ENCODE measurements at regions not wholly inside any gene's neighbourhood (a gene's known extent, or its start where the extent isn't known, plus 50 kb on each side); places are given as distances from the start of the nearest gene placed in this dataset.

- Histone ChIP-seq H3K27me3 (replicated peaks; ENCODE audit: insufficient read depth) (no peaks in the 10 kb centered on the region), H3K9me3 (no peaks in the 10 kb centered on the region), H3K4me1 (ENCODE audit: control insufficient read depth in 1 of 2, low read depth in 2 of 2) (no peaks in the 10 kb centered on the region), H3K4me3 (no peak overlapping the region), H3K27ac (no peak overlapping the region), H3K36me3 (no peaks in the 10 kb centered on the region)
- DNase-seq (ENCODE audit: low spot score) = no peak
- TF ChIP-seq, protein P1, sequence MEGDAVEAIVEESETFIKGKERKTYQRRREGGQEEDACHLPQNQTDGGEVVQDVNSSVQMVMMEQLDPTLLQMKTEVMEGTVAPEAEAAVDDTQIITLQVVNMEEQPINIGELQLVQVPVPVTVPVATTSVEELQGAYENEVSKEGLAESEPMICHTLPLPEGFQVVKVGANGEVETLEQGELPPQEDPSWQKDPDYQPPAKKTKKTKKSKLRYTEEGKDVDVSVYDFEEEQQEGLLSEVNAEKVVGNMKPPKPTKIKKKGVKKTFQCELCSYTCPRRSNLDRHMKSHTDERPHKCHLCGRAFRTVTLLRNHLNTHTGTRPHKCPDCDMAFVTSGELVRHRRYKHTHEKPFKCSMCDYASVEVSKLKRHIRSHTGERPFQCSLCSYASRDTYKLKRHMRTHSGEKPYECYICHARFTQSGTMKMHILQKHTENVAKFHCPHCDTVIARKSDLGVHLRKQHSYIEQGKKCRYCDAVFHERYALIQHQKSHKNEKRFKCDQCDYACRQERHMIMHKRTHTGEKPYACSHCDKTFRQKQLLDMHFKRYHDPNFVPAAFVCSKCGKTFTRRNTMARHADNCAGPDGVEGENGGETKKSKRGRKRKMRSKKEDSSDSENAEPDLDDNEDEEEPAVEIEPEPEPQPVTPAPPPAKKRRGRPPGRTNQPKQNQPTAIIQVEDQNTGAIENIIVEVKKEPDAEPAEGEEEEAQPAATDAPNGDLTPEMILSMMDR (IDR thresholded peaks at IDR 0.05) = no peak
- ATAC-seq (ENCODE audit: insufficient number of reproducible peaks, low FRiP score, low read depth) = no peak
Measured at GRCh38 chr14:42187846-42188245, 581.2 kb downstream of the LRFN5 start.

DNA sequence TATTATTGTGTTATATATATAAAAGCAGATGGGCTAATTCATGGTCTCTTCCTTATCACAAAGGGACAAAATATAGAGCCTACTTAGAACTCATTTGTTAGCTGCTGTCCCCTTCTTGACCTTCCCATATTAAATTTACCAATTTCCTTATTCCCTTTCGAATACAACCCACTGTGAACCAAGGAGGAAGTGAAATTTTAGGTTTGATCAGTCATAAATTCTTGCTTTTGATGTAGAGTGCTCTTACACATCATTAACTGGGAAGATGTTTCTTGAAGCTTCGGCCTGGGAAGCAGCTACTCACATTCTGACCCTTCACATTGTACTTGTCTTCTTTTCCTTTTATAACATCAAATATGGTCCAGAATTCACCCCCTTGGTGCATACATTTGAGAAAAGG lies 579.0 kb downstream of the LRFN5 start:
- no peaks in the 10 kb centered on the region for H3K27me3 ChIP-seq (replicated peaks; ENCODE audit: insufficient read depth)
- no peak overlapping the region for H3K27ac ChIP-seq
- TF ChIP-seq, protein P1 (IDR thresholded peaks at IDR 0.05) = no peak
- H3K36me3 ChIP-seq = no peaks in the 10 kb centered on the region
- no peaks in the 10 kb centered on the region for H3K9me3 ChIP-seq
- no peak overlapping the region for H3K4me3 ChIP-seq
- no peak for ATAC-seq (ENCODE audit: insufficient number of reproducible peaks, low FRiP score, low read depth)
- H3K4me1 ChIP-seq (ENCODE audit: control insufficient read depth in 1 of 2, low read depth in 2 of 2) = no peaks in the 10 kb centered on the region
- DNase-seq (ENCODE audit: low spot score) = no peak

DNA sequence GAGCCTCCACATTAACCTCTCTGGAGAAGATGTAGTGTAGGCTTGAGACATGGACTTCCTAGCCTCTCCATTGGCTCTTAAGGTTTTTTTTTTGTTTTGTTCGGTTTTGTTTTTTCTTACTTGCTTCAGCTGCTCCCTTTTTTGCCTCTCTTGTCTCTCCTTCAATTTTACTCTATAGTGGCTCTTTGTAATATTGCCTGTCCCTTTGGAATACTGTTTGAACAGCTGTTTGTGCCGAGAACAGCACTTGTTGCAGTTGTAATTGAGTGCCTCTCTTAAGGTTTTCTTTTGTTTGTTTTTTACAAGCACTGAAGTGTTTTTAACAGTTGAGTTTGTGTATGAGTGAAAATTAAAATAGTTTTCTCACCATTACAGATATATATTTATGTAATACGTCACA lies 567.7 kb downstream of the LRFN5 start:
- TF ChIP-seq, protein P1 (IDR thresholded peaks at IDR 0.05) = no peak
- Histone ChIP-seq H3K27ac (no peak overlapping the region), H3K27me3 (replicated peaks; ENCODE audit: insufficient read depth) (no peaks in the 10 kb centered on the region), H3K4me3 (no peak overlapping the region), H3K36me3 (no peaks in the 10 kb centered on the region), H3K9me3 (no peaks in the 10 kb centered on the region), H3K4me1 (ENCODE audit: control insufficient read depth in 1 of 2, low read depth in 2 of 2) (no peaks in the 10 kb centered on the region)
- no peak for DNase-seq (ENCODE audit: low spot score)
- ATAC-seq (ENCODE audit: insufficient number of reproducible peaks, low FRiP score, low read depth) = no peak

DNA sequence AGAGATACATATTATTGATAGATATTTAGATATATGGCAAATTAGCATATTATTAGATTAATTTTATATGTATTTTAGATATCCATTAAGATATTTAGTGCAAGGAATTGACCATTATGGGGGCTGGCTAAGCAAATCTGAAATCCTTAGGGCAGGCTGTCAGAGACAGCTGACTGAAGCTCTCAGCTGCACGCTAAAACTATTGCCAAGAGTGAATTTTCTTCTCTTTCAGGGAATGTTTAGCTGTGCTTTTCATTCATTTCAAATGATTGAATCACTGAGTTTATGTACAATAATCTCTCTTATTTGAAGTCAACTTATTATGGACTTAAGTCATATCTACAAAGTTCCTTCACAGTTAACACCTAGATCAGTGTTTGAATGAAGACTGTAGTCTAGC lies 566.5 kb downstream of the LRFN5 start:
- Histone ChIP-seq H3K9me3 (no peaks in the 10 kb centered on the region), H3K36me3 (no peaks in the 10 kb centered on the region), H3K4me1 (ENCODE audit: control insufficient read depth in 1 of 2, low read depth in 2 of 2) (no peaks in the 10 kb centered on the region), H3K27ac (no peak overlapping the region), H3K4me3 (no peak overlapping the region), H3K27me3 (replicated peaks; ENCODE audit: insufficient read depth) (no peaks in the 10 kb centered on the region)
- no peak for DNase-seq (ENCODE audit: low spot score)
- TF ChIP-seq, protein P1 (IDR thresholded peaks at IDR 0.05) = no peak
- ATAC-seq (ENCODE audit: insufficient number of reproducible peaks, low FRiP score, low read depth) = no peak

DNA sequence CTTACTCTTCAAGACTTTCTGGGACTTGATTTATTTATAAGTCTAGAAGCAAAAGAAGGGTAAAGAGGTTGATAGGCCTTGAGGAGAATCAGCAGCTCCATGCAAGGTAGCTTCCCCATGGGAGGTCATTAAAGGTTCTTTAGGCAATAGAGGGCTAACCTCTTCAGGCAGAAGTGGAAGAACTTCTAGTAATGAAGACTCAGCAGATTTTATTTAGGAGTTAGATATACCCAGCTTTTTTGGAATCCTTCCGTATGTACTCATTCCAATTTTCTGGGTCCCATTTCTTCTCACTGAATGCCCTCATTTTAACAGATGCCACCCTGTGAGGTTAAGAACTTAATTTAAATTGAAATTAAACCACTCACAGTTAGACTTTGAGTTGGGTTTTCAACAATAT lies 565.6 kb downstream of the LRFN5 start:
- Histone ChIP-seq H3K9me3 (peaks cover 4% of the 10 kb centered on the region), H3K36me3 (no peaks in the 10 kb centered on the region), H3K27me3 (replicated peaks; ENCODE audit: insufficient read depth) (no peaks in the 10 kb centered on the region), H3K4me3 (no peak overlapping the region), H3K4me1 (ENCODE audit: control insufficient read depth in 1 of 2, low read depth in 2 of 2) (no peaks in the 10 kb centered on the region), H3K27ac (no peak overlapping the region)
- TF ChIP-seq, protein P1 (IDR thresholded peaks at IDR 0.05) = no peak
- DNase-seq (ENCODE audit: low spot score) (no peak), ATAC-seq (ENCODE audit: insufficient number of reproducible peaks, low FRiP score, low read depth) (no peak)

Measured in thoracic aorta (tissue), 2 donors.